ENCODE measurements at regions not wholly inside any gene's neighbourhood (a gene's known extent, or its start where the extent isn't known, plus 50 kb on each side); places are given as distances from the start of the nearest gene placed in this dataset.
"Not testable (repeated sequence)": the region's sequence is repeated elsewhere in the genome, so short reads cannot be mapped to it uniquely, and the experiment has no call there.

- not testable (repeated sequence) for TF ChIP-seq POLR2A (IDR thresholded peaks at IDR 0.05; ENCODE audit: extremely low read depth, insufficient read length); CTCF (IDR thresholded peaks at IDR 0.05; ENCODE audit: low read depth, low read length)
Observed at GRCh38 chr6:26928190-26928589, 268.6 kb upstream of the ZNF322 start.

Data from NB4 (cell line).